AG08396 (cell line): ENCODE measurements at regions not wholly inside any gene's neighbourhood (a gene's known extent, or its start where the extent isn't known, plus 50 kb on each side); places are given as distances from the start of the nearest gene placed in this dataset.

Source experiments
- DNase-seq: peaks from one replicate; pipeline ENCODE4 v3.0.0; 2012; ENCODE audit warnings: low spot score, mixed read lengths

- DNase-seq, result no peak
Observed at GRCh38 chr15:69953051-69953450, 144.7 kb downstream of the TLE3 start.

- DNase-seq, result no peak
Observed at GRCh38 chr15:69953816-69954215, 143.9 kb downstream of the TLE3 start.

GRCh38 chr15:69954666-69955065, 143.1 kb downstream of the TLE3 start:
- no peak for DNase-seq

- no peak for DNase-seq
Observed at GRCh38 chr15:69955240-69955894, 142.3 kb downstream of the TLE3 start.

GRCh38 chr15:69956417-69956816, 141.3 kb downstream of the TLE3 start:
- no peak for DNase-seq

GRCh38 chr15:69957175-69957574, 140.5 kb downstream of the TLE3 start:
- DNase-seq, result no peak

- DNase-seq, result no peak
Observed at GRCh38 chr15:69958496-69959084, 139.1 kb downstream of the TLE3 start.

GRCh38 chr15:69962561-69962960, 135.2 kb downstream of the TLE3 start:
- no peak for DNase-seq

- DNase-seq, result no peak
Observed at GRCh38 chr15:69963385-69963784, 134.3 kb downstream of the TLE3 start.

- no peak for DNase-seq
Observed at GRCh38 chr15:69971771-69972170, 125.9 kb downstream of the TLE3 start.

- DNase-seq, result no peak
Observed at GRCh38 chr15:69972436-69972835, 125.3 kb downstream of the TLE3 start.

GRCh38 chr15:69973102-69973714, 124.5 kb downstream of the TLE3 start:
- DNase-seq, result no peak

- no peak for DNase-seq
Observed at GRCh38 chr15:69973880-69974279, 123.8 kb downstream of the TLE3 start.

- DNase-seq, result no peak
Observed at GRCh38 chr15:69974321-69974720, 123.4 kb downstream of the TLE3 start.

- peak; percentile 39 for DNase-seq
Observed at GRCh38 chr15:69976366-69976994, 121.2 kb downstream of the TLE3 start.

GRCh38 chr15:69978603-69979002, 119.1 kb downstream of the TLE3 start:
- no peak for DNase-seq

- DNase-seq, result no peak
Observed at GRCh38 chr15:69979262-69979661, 118.5 kb downstream of the TLE3 start.

- no peak for DNase-seq
Observed at GRCh38 chr15:69979783-69980182, 117.9 kb downstream of the TLE3 start.

- no peak for DNase-seq
Observed at GRCh38 chr15:69980341-69981059, 117.2 kb downstream of the TLE3 start.

- no peak for DNase-seq
Observed at GRCh38 chr15:69982037-69982436, 115.7 kb downstream of the TLE3 start.

- no peak for DNase-seq
Observed at GRCh38 chr15:69983696-69984265, 113.9 kb downstream of the TLE3 start.
